H1 (cell line): ENCODE measurements at regions not wholly inside any gene's neighbourhood (a gene's known extent, or its start where the extent isn't known, plus 50 kb on each side); places are given as distances from the start of the nearest gene placed in this dataset.

Experiments
- EGR1 ChIP-seq: IDR thresholded peaks from 2 replicates; pipeline ENCODE4 v1.6.1; 2011; ENCODE audit warnings: low read depth, low read length, borderline replicate concordance
- FOSL1 ChIP-seq: IDR thresholded peaks from 2 replicates; pipeline ENCODE4 v1.6.1; 2011; ENCODE audit warnings: mild to moderate bottlenecking, low read depth, low read length, moderate library complexity; ENCODE audit not compliant: insufficient read depth
- SIN3A ChIP-seq, 2 experiments: IDR thresholded peaks in 1 of 2; conservative IDR thresholded peaks in 1 of 2; 2 replicates each; pipeline ENCODE4 v1.6.1; 2011 to 2012; ENCODE audit warnings: low read length in 2 of 2, improper control_type of control experiment in 1 of 2, low read depth in 1 of 2, mild to moderate bottlenecking in 1 of 2

DNA sequence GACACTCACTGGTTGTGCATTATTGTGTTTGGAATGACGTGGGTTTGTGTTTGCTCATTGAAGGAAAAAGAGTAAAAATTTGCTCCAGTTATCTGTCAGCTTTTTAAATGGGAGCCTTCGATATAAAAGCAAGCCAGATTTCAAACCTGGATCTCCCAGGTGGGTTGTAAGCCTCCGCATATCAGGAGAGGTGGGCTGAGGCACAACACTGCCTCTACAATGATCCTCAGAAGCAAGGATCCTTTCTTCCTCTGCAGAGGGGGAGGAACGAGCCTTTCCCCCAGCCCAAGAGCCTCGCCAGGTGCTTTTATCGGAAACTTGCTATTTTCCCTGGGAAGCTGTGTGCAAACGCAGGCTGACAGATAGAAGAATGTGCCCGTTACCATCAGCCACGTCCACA, 331.0 kb upstream of the MGMT start (continued):
- TF ChIP-seq FOSL1 (no peak), EGR1 (no peak), SIN3A (conservative IDR thresholded peaks at IDR 0.05 in 1 of 2, IDR thresholded peaks at IDR 0.05 in 1 of 2; ENCODE audit: low read depth in 1 of 2, low read length in 2 of 2) (no peak)
